HG02759 (cell line): ENCODE measurements at regions not wholly inside any gene's neighbourhood (a gene's known extent, or its start where the extent isn't known, plus 50 kb on each side); places are given as distances from the start of the nearest gene placed in this dataset.

ENCODE experiments used
- ATAC-seq: cut with Tn5 transposase; IDR thresholded peaks from one replicate; pipeline ENCODE4 v1.9.1; 2021; ENCODE audit warnings: mild to moderate bottlenecking, moderate library complexity; ENCODE audit not compliant: unreplicated experiment

DNA sequence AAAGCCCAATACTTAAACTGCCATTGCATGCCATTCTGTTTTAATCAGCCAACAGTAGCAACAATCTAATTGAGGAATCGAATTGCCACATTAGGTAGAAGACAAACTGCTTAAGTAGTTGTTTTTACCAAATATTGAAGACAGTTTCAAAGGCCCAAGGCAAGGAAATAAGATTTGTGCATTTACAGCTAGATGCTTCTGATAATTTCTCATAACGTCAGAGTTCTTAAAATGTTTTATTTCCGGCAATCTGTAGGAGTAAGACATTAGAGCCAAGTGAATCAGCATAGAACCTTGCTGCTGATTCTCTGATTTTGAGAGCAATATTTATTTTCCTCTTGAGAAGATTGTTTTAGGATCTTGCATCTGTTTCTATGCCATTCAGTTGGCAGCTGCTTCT lies 174.3 kb downstream of the RBM43 start:
- ATAC-seq = no peak

DNA sequence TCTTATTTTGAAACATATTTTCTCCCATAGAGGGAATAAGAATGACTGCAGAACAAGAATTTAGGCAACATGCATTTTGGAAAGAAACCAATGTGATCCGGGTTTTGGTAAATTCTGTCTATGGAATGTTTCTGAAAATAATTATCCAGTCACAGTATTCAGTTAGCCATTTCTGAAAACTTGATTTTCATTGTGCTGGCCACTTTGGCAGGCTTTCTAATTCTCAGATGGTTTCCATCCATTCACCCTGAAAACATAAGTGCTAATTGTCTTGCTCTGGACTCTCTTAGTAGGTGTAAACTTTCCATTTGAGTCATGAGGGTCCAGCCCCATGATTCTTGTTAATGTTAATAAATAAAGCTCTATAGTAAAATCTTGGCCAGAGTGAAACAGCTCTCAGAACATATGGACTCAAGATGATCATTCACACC lies 176.5 kb downstream of the RBM43 start:
- no peak for ATAC-seq

DNA sequence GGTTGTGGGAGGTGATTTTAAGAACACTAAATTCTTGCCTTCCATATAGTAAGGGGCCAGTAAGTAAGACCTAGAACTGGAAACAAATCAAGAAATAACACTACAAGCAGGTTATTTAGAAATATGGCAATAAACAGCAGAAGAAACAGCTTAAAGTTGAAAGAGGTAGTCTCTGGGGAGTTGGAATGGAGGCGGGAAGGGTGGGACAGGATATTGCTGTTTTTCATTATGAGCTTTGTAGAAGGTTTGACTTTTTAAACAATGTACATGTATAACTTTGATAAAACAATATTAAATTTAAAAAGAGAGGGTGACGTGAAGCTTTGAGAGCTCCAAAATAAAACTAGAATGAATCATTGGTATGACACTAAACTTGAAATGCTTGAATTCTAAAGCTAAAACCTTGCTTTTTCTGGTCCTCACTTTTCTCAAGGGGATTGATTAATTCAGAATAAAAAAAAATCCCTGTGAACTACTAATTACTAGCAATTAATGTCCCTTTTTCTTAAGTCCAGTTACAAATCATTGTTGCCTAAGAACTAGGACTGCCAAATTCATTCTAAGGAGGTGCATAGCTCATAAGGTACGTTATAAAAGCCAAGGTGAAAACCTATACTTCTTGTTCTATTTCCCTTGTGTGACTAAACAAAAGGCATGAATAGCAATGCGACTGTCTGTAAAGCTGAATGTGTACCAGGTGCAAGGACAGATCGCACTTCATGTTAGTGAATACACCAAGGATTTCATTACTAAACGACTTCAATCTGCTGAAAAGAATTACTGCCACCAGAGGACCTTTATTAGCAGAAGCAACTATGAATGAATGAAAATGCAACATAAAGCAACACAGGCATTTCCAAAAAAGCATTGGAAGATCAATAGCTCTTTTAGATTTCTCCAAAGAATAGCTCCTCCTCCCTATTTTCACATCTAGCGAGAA lies 177.5 kb downstream of the RBM43 start:
- ATAC-seq = no peak

DNA sequence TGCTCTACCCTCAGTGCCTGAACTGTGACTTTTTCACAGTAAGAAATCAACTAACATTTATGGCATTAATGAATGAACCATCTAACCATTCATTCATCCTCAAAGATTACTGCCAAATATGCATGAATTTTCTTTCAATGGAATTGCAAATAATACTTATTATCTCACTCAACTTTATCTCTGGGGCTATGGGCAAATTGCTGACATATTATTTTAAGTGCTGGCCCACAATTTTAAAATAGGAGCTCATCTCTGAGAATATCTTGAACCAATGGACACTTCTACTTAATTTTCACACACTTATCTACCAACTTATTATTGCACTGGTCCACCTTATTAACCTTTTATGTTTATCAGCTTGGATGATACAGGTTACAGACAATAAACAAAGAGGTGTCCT lies 182.8 kb downstream of the RBM43 start:
- ATAC-seq = no peak

DNA sequence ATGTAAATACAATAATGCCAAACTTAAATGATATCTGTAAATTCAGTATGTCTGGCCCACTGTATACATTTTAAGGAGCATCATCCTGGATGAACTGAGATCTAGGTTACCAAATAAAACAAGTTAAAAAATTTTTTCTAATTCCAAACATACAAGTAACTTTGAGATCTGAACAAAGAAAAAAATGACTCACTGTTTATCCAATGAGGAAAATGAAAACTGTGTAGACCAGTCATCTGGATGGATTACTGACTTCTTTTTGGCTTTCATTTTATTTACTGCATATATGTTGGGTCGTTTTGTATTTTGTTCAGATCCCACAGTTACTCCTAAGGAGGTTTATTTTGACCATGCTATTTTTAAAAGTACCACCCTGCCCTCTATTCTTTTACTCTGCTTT lies 189.8 kb downstream of the RBM43 start:
- no peak for ATAC-seq

DNA sequence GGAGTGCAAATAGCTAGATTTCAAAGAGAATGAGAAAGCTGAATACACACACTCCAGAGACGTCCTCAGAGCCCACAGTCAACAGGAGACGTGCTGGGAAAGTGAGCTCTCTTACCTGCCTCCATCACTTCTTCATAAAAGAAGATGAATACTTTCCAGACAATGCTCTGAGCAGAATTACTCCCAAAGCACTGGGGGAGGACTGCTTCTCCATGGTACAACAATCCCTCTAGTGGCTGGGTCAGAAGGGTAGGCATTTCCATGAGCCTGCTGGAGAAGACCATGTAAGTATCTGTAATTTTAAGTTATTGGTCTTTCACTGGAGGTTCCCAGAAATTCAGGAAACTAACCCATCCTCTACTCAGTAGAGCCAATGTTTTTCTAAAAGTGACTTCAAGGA lies 190.3 kb downstream of the RBM43 start:
- no peak for ATAC-seq

DNA sequence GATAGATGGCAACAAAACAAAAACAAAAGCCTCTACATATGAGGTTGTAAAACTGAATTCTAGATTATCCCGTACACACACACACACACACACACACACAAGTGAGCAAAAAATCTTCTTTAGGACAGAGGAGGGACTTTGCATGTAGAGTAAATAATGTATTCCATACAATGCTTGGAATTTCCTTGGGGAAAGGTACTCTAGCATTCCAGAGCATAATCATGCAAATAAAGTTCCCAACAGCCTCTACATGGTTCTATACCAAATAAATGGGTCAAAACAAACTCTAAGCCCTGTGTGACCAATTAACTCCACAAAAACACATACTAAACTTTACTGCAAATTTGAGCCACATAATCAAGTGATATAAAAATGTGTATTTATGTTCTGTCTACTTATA lies 191.4 kb downstream of the RBM43 start:
- no peak for ATAC-seq

DNA sequence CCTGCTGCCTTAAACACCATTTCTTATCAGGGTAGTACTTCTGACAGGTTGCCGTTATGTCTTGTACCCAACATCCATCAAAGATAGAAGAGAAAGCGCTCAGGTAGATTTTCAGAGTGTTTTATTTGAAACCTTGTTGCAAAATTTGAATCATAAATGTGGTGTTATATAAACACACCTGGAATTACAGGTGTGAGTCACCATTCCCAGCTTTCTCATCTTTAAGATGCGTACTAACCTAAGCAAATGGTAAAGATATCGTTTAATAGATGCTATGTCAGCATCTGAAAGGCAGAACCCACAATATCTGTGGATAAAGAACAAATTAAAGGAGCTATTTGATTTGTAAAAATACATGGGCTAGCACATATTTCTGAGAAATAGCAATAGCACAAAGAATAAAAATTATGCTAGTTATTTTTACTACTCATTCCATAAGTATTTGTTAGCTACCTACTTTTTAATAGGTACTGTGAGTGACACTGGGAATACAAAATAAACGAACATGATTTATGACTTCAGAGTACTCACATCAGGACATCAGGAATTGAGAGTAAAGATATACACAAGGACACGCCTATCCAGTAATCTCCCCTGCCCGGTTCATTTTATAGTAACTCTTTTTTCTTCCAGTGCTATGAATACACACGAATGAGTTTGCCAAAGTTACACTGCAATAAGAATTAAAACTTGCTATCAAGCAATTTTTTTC lies 193.8 kb downstream of the RBM43 start:
- no peak for ATAC-seq

DNA sequence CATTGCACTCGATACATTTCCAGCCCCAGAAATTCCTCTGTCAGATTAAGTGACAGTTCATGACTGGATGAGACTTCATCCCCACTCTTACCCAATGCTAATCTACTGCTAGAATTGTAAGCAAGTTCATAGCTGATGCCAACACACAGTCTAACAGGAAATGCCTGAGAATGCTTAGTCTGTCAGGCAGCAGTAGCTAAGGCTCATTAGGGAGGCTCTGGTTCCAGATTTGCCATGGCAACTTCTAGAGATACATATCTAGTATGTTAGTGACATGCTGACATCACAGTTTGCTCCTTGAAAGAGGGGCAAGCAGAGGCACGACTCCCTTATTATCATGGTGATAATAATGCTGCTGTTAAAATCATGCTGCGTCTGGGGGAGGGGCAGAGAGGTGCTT lies 198.4 kb downstream of the RBM43 start:
- no peak for ATAC-seq

DNA sequence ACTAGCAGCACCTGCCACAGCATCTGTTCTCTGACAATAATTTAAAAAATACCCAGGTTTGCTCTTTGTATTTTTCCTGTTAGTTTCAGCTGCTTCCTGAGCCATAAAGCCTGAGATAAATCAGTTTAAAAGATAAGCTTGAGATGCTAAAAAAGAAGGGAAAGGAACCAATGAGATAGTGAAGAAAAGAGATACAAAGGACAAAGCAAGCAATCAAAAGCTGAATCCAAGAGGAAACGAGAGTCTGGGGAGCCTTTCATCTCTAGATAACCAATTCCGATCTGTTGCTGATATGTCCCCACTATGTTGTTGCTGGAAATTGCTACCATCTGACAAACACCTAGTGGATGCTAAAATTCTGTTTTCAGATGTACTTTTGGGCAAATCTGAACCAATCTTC lies 201.4 kb downstream of the RBM43 start:
- no peak for ATAC-seq

DNA sequence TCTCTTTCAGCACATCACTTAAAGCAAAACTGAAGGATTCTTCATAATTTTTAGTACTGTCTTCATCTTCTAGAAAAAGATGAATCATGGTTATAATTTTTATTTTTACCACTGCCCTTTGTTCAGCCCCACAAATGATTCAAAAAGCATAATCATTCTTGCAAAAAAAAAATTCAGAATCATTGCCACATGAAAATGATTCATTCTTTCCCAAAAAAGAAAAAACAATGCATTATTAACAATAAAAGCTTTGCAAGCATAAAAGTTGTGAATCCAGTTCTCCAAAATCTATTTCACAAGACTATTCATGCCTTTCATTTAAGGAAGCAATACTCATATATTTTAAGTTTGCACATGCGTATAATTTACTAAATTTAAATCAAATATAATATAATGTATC lies 204.8 kb downstream of the RBM43 start:
- ATAC-seq = no peak

DNA sequence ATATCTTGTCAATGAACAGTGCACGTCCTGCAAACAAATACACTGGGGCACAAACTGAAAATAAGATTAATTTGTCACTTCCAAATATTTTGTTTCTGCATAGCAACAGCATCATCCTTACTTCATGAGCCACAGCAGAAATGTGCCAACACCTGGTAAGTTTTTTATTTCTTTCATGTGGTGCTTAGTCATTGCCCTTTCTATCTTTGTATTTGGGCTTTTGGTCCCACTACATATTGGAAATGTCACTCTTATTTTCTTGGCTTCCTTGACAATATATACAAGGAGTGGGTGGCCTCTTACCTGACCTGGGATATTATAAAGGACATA lies 208.0 kb downstream of the RBM43 start:
- ATAC-seq = no peak

DNA sequence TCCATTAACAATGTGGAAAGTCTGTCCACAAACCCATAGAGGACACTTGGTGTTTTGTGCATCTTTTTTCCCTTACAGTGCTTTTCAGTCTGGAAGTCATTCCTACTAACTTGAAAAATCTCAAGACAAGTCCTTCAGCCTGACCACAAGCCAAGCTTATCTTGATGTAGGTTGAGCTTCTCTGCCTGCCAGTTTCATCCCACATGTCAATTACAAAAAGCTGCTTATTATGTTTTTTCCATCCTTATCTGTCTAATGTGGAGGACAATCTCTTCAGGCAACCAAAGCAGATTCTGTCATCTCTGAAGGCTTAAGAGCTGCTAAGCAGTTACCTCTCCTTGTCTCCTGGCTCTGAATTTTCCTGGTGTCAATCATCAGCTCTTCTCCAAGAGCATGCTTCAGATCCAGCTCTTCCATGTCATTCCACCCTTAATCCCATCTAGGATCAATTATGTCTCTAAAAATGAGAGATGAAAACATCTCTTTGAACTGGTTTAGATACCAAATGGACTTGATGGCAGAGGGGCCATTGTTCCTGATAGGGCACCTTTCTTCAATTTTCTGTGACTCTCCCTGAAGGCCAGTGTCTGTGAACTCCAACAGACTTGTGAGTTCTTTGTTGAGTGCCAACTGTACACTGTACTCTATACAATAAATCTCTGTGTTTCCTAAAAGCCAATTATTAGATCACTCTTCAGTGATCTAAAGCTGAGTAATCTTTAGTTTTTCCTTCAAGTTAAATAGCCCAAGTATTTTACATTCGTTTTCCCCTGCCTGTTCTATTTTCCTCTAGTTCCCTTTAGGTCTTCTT lies 208.6 kb downstream of the RBM43 start:
- no peak for ATAC-seq

DNA sequence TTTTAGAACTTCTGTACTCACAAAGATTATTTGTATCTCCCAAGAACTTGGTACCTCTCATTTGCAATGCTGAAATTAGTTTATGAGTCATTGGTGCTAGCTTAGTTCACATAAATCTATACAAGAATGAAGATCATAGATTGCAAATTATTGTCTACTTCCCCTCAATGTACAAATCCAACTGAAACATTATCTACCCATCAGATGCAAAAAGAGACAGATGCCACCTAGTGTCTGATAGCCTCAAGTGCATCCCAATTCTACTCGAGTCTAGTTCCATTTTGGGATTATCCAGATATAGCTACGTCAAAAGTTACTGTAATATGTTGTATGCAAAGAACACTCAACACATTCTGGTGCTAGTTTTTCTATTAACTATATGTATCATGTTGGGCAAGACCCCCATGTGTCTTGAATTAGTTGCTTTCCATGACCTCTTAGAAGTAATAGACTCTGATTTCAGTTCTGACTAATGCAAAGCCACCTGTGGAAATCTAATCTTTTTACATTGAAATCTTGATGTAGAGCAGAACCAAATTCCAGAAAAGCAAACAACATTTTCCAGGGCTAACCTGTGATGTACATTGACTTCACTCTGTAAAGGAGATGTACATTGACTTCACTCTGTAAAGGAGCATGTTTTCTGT lies 210.0 kb downstream of the RBM43 start:
- ATAC-seq = peak; percentile 88

DNA sequence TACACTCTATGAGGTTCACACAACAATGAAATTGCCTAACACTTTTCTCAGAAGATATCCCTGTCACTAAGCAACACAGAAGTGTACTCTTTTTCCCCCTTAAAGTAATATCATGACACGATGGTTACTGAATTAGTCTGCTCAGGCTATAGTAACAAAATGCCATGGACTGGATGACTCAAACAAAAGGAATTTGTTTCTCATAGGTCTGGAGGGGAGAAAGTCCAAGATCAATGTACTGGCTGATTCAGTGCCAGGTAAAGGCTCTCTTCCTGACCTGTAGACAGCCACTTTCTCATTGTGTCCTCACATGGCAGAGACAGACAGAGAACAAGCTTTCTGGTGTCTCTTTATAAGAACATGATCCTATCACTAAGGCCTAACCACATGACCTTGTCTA lies 211.9 kb downstream of the RBM43 start:
- ATAC-seq = no peak

DNA sequence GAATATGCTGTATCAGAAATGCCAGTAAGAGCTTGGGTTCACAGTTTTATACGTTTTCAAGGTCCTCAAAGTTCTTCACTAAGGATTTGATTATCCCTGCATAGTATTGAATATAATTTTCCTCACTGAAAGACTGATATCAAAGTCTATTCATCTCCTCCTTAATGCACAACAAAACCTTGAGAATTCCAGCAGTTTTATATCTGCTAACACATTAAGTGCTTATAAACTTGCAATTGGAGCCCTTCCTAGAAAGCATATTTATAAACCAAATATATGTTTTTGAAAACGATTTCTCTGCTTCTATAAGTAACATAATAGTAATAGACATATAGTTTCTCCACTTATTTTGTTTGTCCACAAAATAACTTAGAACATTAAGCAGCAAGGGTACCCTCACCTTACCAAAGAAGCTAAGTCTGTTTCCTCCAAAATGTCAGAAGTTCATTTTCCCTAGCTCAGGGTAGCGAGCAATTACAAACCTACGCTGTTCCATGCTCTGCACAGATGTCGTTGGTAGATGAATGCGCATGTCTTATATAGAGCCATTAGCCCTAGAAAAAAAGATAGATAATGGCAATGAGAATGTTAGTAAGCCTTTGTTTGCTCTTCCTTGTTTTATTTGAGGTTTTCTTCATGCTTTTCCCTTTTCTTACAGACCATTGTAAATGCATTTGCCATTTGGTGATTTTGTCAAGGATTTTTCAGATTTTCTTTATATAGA lies 213.2 kb downstream of the RBM43 start:
- ATAC-seq = no peak

DNA sequence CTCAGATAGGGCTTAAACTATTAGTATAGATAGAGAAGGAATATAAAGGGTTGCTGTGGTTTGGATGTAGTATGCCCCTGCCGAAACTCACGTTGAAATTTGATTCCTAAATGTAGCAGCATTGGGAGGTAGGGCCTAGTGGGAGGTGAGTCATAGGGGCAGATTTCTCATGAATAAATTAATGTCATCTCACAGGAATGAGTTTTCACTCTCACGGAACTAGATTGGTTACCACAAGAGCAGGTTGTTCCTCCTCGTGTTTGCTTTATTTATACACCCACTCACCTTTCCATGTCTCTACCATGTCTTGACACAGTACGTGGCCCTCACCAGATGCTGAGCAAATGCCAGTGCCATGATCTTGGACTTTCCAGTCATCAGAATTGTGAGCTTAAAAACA lies 218.2 kb downstream of the RBM43 start:
- no peak for ATAC-seq

DNA sequence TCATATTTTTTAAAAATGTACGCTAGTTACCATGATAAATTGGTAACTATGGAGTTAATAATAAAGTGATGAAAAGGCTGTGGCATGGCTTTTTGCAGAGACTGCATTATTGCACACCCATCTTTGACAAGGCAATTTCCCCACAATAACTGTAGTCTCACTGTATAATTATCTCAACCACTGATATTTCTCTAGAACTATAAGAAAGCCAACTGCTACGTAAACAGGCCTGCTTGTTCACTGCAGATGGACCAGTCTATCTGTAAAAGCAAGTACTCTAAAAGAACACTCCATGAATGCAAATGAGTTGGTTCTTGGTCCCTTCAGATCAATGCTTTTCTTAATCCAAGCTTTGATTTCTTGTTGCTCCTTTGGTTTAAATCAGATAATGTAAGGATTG lies 218.7 kb downstream of the RBM43 start:
- ATAC-seq = no peak

DNA sequence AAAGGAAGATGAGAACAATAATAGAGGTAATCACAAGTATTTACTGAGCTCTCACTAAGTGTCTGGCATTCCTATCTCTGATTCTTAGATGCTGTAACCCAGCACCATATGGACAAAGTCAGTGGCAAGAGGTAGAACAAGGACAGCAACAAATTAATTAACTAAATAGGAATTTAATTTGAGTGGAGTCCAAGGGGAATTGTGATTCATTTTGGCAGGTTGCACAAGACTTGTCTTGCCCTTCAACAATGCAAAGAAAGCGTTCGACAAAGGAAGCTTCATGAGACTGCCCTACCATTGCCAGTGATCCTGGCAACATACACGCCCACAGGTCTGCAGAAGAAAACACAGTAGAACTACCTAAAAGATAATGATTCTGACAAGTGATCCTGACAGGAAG lies 221.6 kb downstream of the RBM43 start:
- no peak for ATAC-seq

DNA sequence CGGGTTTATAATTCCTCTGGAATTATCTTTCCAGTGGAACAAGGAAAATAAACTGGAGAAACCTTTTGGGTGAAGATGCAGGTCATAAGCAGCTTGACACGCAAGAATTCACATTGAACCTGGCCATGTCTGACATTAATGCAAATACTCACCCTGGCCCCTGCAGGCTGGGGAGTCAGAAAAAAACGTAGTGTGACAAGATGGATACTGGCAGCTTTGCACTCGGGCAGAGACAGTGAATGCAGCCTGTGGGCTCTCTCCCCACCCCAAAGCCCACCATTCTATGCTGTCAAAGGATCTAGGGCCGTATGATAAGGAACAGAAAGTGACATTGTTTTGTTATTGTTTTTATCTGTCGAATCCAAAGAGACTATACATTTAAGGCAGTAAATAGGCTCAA lies 223.1 kb downstream of the RBM43 start:
- ATAC-seq = no peak
